ENCODE measurements at regions not wholly inside any gene's neighbourhood (a gene's known extent, or its start where the extent isn't known, plus 50 kb on each side); places are given as distances from the start of the nearest gene placed in this dataset.

DNA sequence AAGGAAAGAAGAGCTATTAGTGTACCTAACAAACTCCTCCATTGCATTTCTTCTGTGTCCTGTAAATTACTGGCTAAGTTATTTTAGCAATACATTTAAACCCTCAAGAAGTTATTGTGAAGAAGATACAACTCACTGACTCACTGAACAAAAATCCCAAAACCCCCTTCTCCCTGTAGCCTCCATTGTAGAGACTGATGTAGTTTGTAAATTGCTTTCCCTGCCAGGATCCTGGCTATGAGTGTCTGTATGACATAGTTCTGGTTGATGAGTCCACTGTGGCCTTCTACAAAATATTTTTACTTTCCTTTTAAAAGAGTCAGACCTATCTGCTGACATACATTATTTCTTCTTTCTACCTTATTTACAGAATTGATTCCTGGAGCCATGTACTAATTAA lies 155.6 kb downstream of the SLC6A15 start (continued):
- TF ChIP-seq REST (IDR thresholded peaks at IDR 0.05), result no peak
- no peak for TF ChIP-seq NR2F2 (IDR thresholded peaks at IDR 0.05)
- no peak for TF ChIP-seq EGR1 (IDR thresholded peaks at IDR 0.05; ENCODE audit: low read depth in 2 of 2)

- Histone ChIP-seq H3K4me3 (ENCODE audit: low read depth in 1 of 3, low read length in 3 of 3) (no peak overlapping the region), H3K4me1 (ENCODE audit: control insufficient read depth in 4 of 4, insufficient read depth in 4 of 4, low read length in 3 of 4) (no peaks in the 10 kb centered on the region), H3K9me3 (ENCODE audit: control insufficient read depth in 4 of 4, low read length in 3 of 4) (no peaks in the 10 kb centered on the region), H3K36me3 (ENCODE audit: control insufficient read depth in 4 of 4, insufficient read depth in 3 of 4, low read depth in 1 of 4, low read length in 3 of 4) (no peaks in the 10 kb centered on the region), H3K27me3 (ENCODE audit: control insufficient read depth in 4 of 4, insufficient read depth in 4 of 4, low read length in 3 of 4) (no peaks in the 10 kb centered on the region), H3K9ac (ENCODE audit: low read depth in 1 of 2, low read length in 2 of 2) (no peak overlapping the region), H3K27ac (ENCODE audit: low read depth in 1 of 2, low read length in 2 of 2) (no peak overlapping the region)
- no peak for DNase-seq (ENCODE audit: low spot score)
- TF ChIP-seq GABPA (IDR thresholded peaks at IDR 0.05 in 1 of 2, conservative IDR thresholded peaks at IDR 0.05 in 1 of 2) (no peak), SP1 (IDR thresholded peaks at IDR 0.05) (no peak), HNF4G (IDR thresholded peaks at IDR 0.05) (no peak), REST (IDR thresholded peaks at IDR 0.05) (no peak), NR2F2 (IDR thresholded peaks at IDR 0.05) (no peak), EGR1 (IDR thresholded peaks at IDR 0.05; ENCODE audit: low read depth in 2 of 2) (no peak), RXRA (IDR thresholded peaks at IDR 0.05) (no peak), RAD21 (IDR thresholded peaks at IDR 0.05) (no peak), FOXA2 (IDR thresholded peaks at IDR 0.05) (no peak), FOXA1 (IDR thresholded peaks at IDR 0.05) (no peak), JUND (IDR thresholded peaks at IDR 0.05) (no peak), TAF1 (conservative IDR thresholded peaks at IDR 0.05) (no peak), HNF4A (conservative IDR thresholded peaks at IDR 0.05) (no peak), ZBTB33 (IDR thresholded peaks at IDR 0.05) (no peak), YY1 (IDR thresholded peaks at IDR 0.05) (no peak)
- TF ChIP-seq, protein P1, sequence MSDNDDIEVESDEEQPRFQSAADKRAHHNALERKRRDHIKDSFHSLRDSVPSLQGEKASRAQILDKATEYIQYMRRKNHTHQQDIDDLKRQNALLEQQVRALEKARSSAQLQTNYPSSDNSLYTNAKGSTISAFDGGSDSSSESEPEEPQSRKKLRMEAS (IDR thresholded peaks at IDR 0.05), result no peak
- TF ChIP-seq, protein P2, sequence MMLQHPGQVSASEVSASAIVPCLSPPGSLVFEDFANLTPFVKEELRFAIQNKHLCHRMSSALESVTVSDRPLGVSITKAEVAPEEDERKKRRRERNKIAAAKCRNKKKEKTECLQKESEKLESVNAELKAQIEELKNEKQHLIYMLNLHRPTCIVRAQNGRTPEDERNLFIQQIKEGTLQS (IDR thresholded peaks at IDR 0.05), result no peak
- TF ChIP-seq, protein P3, sequence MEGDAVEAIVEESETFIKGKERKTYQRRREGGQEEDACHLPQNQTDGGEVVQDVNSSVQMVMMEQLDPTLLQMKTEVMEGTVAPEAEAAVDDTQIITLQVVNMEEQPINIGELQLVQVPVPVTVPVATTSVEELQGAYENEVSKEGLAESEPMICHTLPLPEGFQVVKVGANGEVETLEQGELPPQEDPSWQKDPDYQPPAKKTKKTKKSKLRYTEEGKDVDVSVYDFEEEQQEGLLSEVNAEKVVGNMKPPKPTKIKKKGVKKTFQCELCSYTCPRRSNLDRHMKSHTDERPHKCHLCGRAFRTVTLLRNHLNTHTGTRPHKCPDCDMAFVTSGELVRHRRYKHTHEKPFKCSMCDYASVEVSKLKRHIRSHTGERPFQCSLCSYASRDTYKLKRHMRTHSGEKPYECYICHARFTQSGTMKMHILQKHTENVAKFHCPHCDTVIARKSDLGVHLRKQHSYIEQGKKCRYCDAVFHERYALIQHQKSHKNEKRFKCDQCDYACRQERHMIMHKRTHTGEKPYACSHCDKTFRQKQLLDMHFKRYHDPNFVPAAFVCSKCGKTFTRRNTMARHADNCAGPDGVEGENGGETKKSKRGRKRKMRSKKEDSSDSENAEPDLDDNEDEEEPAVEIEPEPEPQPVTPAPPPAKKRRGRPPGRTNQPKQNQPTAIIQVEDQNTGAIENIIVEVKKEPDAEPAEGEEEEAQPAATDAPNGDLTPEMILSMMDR (IDR thresholded peaks at IDR 0.05; ENCODE audit: low read depth, low read length, missing input control), result no peak
- 85% methylated on average over 3 of the region's 3 CpGs for WGBS
Observed at GRCh38 chr12:84745127-84745526, 167.5 kb downstream of the SLC6A15 start.
